GM19043 (cell line): ENCODE measurements at regions not wholly inside any gene's neighbourhood (a gene's known extent, or its start where the extent isn't known, plus 50 kb on each side); places are given as distances from the start of the nearest gene placed in this dataset.
"Not testable (repeated sequence)": the region's sequence is repeated elsewhere in the genome, so short reads cannot be mapped to it uniquely, and the experiment has no call there.

Source experiments
- ATAC-seq: cut with Tn5 transposase; IDR thresholded peaks from one replicate; pipeline ENCODE4 v1.9.1; 2021; ENCODE audit warnings: low read depth; ENCODE audit not compliant: unreplicated experiment

GRCh38 chr13:65275108-65275507 is 1955.0 kb downstream of the PCDH9 start:
- ATAC-seq = no peak

DNA sequence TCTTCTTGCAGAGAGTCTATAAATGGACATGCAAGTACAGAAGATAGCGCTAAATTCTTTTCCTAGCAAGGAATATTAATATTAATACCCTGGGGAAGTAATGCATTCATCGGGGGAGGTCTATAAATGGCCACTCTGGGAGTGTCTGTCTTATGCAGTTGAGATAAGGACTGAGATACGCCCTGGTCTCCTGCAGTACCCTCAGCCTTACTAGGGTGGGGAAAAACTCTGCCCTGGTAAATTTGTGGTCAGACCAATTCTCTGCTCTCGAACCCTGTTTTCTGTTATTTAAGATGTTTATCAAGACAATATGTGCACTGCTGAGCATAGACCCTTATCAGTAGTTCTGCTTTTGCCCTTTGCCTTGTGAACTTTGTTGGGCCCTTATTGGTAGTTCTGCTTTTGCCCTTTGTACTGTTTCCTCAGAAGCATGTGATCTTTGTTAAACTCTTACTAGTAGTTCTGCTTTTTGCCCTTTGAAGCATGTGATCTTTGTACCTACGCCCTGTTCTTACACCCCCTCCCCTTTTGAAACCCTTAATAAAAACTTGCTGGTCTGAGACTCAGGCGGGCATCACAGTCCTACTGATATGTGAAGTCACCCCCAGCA is 1956.2 kb downstream of the PCDH9 start:
- not testable (repeated sequence) for ATAC-seq

DNA sequence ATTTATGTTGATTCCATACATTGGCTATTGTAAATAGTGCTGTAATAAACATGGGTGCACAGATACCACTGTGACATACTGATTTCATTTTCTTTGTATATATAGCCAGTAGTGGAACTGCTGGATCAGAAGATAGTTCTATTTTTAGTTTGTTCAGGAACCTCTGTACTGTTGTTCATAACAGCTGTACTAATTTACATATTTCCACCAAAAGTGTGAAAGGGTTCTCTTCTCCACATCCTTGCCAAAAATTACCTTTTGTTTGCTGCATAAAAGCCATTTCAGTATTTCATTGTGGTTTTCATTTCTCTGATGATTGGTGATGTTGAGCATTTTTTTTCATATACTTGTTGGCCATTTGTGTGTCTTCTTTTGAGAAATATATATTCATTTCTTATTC is 1962.1 kb downstream of the PCDH9 start:
- no peak for ATAC-seq

DNA sequence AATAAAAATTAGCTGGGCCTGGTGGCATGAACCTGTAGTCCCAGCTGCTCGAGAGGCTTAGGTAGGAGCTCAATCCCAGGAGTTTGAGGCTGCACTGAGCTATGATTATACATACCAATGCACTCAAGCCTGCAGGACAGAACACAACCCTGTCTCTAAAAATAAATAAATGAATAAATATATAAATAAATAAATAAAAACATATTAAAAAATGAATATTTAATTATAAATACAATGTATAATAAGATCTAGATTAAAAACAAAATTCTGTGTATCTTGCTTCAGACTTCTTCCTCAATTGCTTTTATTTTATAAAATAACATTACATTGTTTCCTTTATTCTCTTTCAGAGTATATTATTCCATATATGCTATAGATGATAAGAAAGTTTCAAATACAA is 1964.1 kb downstream of the PCDH9 start:
- no peak for ATAC-seq

DNA sequence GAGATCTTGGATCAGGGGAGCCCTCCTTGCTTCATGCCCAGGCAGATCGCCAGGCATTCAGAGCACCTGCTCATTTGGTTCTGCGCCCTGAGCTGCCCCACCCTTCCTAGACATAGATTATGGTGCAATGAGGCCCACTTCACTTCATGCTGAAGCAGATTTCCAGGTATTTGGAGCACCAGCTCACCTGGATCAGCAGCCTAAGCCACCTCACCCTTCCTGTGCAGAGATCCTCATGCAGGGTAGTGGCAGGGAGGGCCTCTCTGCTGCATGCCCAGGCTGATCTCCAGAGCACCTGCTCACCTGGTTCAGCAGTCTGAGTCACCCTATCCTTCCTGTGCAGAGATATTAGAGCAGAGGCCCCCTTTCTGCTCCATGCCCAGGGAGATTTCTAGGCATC is 1966.1 kb downstream of the PCDH9 start:
- no peak for ATAC-seq

GRCh38 chr13:65260946-65261891 is 1968.9 kb downstream of the PCDH9 start:
- no peak for ATAC-seq

DNA sequence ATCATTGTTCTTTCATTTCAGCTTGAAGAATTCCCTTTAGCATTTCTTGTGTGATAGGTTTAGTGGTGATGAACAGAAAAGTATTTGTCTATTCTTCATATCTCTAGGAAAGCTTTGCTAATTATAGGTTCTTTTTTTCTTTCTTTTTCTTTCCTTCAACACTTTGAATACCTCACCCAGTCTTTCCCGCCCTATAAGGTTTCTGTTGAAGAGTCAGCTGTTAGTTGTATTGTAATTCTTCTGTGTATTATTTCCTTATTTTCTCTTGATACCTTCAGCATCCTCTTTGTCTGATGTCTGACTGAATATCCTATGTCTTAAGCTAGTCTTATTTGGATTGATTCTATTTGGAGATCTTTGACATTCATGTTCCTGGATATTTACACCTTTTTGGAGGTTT is 1989.4 kb downstream of the PCDH9 start:
- no peak for ATAC-seq

GRCh38 chr13:65236841-65237418 is 1993.2 kb downstream of the PCDH9 start:
- ATAC-seq = no peak

DNA sequence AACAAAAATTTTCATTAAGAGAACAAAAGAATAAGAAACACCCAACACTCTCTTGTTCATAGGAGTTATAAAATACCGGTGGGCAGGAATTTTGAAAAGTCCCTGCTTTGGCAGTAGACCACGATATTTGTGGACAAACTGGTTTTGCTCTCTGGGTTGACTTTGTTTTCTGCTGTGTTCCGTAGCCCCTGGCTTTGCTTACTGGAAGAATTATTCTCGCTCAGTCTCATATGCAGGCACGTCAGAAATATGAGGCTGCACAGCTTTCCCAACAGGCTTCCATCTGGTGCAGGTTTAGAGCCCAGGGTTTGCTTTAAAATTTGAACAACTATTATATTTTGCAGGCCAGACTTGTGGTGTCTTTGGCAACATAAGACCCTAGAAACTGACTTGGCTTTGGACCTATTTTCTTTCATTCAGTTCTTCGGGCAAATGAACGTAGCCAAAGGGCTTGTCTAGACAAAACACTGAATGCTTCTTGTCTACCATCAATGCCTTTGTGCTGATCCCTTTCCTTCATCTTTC is 2012.6 kb downstream of the PCDH9 start:
- ATAC-seq = no peak

DNA sequence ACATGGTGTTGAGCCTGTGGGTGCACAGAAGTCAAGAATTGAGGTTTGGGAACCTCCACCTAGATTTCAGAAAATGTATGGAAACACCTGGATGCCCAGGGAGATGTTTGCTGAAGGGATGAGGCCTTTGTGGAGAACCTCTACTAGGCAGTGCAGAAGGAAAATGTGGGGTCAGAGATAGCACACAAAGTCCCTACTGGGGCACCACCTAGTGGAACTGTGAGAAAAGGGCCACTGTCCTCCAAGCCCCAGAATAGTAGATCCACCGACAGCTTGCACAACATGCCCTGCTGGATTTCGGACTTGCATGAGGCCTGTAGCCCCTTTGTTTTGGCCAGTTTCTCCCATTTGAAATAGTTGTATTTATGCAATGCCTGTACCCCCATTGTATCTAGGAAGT is 2027.3 kb downstream of the PCDH9 start:
- not testable (repeated sequence) for ATAC-seq

DNA sequence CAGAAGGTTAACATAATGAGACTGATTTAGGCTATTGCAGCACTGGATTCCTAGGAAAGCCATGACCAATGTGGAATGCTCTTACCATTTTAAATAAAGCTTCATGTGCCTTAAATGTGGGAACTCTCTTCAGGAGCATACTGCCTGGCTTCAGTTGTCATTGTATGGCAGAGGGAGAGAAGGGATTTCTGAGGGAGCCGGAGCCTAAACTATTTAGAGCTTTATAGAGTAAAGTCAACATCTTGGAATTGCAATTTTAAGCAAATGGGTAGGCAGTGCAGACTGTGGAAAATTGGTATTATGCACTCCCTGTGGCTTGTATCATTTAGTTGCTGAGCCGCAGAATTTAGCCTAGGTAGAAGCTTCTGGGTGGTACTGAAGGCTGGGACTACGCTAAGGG is 2041.4 kb downstream of the PCDH9 start:
- ATAC-seq = no peak

DNA sequence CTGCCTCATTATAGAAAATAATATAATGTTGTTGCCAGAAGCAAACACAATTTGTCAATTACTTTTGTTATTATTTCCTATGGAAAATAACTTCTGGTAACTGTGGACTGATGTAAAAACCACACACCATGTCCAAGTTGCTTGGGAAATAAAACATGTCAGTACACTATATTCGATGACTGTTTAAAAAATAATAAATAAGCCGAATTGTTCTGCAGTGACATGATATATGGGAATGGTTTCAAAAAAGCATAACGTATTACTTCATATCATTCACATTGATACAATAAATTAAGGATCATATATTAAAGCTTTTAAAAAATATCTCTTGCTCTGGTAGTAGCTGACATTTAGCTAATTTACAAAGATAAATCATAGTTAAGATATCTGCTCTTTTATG is 2062.1 kb downstream of the PCDH9 start:
- no peak for ATAC-seq

DNA sequence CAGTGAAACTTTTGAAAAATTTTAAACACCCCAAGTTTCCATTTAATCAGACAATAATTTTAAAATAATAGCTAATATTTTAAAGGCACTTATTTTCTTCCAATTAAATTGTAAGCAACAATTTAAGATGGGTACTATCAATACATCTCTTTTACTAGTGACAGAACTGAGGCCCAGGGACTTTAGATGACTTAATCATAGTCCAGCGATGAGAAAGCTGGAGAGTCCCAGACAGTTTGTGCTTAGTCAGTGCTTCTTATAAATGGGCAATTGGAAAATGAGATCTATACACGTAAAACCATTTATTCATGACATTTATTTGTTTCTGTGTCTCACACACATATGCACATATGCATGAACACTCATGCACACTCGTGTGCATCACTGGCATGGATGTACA is 2063.5 kb downstream of the PCDH9 start:
- ATAC-seq = no peak

DNA sequence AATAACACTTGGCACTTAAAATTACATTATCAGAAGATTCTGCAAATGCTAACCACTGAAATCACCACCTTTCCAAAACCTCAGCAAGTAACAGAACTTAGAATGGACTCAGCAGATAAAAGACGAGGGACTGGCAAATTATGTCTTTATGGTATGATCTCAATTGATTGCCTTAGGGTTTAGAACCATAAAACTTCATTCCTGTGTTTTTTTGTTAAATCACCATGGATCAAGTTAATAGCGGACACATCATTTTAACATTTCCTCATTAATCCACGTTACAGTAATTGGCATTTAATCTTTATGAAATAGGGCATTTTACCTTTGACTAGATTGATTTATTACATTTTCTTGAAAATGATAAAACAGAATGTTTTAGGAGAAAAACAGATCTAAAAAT is 2070.3 kb downstream of the PCDH9 start:
- ATAC-seq = no peak

DNA sequence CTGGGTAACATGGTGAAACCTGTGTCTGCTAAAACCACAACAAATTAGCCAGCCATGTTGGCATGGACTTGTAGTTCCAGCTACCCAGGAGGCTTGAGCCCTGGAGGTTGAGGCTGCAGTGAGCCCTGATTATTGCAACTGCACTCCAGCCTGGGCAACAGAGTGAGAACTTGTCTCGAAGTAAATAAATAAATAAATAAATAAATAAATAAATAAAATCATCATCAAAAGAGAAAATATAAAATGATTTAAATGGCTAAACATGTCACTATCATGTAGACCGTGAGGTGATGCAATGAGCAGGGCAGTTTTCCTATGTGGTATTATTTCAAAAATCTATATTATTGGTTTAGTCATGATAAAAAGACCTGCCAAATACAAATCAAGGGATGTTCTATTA is 2074.3 kb downstream of the PCDH9 start:
- ATAC-seq = no peak

DNA sequence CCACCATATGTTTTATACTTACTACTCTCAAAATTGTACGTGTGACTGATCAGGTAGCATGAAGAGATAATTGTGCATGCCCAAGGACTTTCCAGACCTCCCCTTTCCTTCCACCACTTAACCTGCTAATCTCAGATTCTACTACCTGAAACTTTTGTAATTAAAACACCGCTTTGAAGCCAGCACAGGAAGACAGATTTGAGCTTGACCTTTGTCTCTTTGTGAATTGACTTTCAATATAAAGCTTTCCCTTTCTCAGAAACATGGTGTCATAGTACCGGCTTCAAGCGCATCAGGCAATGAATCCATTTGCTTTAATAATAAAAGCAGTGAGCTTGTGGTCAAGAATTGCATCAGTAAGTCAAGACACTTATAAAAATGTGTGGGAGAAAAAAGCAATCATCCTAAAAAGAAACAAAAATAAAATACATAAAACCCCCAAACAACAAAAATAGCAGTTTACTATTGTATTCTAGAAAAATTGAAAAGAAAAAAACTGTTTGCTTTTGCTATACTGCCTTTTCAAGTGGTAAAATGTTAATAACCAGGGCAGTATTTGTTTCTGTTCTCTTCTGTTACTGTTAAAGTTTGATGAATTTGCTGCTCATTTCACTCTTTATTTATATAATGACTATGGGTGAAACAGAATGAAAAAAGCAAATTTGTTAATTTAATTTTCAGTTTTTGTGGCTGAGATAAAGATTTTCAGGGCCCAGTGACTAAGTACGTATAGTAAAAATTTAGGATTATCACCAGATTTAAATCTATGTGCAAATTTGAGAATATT is 2075.3 kb downstream of the PCDH9 start:
- ATAC-seq = no peak

GRCh38 chr13:65149687-65150086 is 2080.4 kb downstream of the PCDH9 start:
- ATAC-seq = no peak

GRCh38 chr13:65143920-65144319 is 2086.2 kb downstream of the PCDH9 start:
- ATAC-seq = no peak

DNA sequence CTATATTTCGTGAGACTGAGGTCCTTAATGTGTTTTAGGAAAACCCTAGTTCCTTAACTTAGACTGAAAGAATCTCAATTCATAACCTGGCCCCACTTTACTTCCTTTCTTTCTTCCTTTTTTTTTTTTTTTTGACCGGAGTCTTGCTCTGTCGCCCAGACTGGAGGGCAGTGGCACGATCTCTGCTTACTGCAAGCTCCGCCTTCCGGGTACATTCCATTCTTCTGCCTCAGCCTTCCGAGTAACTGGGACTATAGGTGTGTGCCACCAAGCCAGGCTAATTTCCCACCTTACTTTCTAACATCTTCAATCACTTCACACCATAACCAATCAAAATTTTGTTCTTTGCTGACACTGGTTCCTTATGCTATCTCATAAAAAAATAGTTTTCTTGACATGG is 2097.0 kb downstream of the PCDH9 start:
- ATAC-seq = no peak

DNA sequence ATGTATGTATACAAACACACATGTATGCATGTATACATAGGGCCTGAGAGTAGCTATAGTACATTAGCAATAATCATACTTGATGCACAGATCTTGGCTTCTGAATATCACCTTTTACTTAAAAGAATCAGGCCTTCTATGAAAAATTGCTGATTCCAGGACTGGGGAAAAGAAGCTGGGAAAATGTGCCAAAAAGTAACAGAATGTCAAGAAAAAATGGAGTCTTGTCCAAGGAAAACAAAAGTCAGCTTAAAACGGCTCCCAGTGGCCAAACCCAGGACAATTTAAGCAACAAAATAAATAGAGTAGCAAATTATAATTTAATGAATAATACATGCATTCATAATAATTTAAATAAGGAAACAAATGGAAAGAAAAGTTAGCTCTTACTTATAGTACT is 2104.9 kb downstream of the PCDH9 start:
- ATAC-seq = no peak

DNA sequence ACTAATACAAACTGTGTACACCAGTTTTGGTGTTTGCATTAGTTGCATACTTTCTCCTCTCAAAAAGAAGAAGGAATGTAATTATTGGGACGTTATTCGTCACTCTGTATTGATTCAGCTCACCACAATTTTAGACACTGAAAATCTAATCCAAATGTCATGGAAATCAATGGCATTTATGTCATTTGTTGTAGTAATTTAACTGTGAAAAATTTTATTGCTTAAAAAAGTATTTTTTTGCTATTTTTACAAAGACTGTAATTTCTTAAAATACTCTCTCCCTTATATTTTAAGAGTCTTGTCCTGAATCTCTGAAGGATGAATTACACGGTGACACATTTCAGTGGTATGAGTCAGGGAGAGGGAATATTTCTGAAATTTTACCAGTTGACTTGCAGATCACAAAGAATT is 2117.6 kb downstream of the PCDH9 start:
- ATAC-seq = no peak
